HL-60 (cell line): ENCODE measurements at regions not wholly inside any gene's neighbourhood (a gene's known extent, or its start where the extent isn't known, plus 50 kb on each side); places are given as distances from the start of the nearest gene placed in this dataset.

Source experiments
- GABPA ChIP-seq: IDR thresholded peaks from 2 replicates; pipeline ENCODE4 v1.6.1; 2012; ENCODE audit warnings: low read depth
- TF ChIP-seq, protein P1 (sequence below): IDR thresholded peaks from one replicate; pipeline ENCODE4 v1.5.1; 2011; ENCODE audit warnings: low read length, control low read depth, inconsistent platforms; ENCODE audit not compliant: insufficient read depth
- TF ChIP-seq, protein P2 (sequence below): IDR thresholded peaks from 2 replicates; pipeline ENCODE4 v1.6.1; 2012; ENCODE audit warnings: low read depth; ENCODE audit not compliant: insufficient replicate concordance

DNA sequence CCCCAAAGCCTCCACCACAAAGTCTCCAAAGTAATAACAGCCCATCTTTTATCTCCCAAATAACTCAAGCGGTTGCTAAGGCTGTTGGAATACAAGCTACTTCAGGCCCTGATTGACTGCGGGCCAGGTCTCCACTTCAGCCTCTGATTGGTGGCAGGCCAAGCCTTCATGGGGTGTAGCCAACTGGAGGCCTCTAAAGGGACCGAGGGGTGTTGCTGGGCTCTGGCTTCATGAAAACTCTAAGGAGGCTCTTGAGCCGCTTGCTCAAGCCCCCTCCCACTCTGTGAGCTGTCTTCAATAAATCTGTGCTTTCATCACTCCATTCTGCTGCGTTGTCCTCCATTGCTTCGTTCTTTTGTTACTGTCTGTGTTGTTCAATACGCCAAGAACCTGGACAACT, 487.2 kb downstream of the XYLT1 start:
- TF ChIP-seq, protein P1, sequence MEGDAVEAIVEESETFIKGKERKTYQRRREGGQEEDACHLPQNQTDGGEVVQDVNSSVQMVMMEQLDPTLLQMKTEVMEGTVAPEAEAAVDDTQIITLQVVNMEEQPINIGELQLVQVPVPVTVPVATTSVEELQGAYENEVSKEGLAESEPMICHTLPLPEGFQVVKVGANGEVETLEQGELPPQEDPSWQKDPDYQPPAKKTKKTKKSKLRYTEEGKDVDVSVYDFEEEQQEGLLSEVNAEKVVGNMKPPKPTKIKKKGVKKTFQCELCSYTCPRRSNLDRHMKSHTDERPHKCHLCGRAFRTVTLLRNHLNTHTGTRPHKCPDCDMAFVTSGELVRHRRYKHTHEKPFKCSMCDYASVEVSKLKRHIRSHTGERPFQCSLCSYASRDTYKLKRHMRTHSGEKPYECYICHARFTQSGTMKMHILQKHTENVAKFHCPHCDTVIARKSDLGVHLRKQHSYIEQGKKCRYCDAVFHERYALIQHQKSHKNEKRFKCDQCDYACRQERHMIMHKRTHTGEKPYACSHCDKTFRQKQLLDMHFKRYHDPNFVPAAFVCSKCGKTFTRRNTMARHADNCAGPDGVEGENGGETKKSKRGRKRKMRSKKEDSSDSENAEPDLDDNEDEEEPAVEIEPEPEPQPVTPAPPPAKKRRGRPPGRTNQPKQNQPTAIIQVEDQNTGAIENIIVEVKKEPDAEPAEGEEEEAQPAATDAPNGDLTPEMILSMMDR, result no peak
- TF ChIP-seq, protein P2, sequence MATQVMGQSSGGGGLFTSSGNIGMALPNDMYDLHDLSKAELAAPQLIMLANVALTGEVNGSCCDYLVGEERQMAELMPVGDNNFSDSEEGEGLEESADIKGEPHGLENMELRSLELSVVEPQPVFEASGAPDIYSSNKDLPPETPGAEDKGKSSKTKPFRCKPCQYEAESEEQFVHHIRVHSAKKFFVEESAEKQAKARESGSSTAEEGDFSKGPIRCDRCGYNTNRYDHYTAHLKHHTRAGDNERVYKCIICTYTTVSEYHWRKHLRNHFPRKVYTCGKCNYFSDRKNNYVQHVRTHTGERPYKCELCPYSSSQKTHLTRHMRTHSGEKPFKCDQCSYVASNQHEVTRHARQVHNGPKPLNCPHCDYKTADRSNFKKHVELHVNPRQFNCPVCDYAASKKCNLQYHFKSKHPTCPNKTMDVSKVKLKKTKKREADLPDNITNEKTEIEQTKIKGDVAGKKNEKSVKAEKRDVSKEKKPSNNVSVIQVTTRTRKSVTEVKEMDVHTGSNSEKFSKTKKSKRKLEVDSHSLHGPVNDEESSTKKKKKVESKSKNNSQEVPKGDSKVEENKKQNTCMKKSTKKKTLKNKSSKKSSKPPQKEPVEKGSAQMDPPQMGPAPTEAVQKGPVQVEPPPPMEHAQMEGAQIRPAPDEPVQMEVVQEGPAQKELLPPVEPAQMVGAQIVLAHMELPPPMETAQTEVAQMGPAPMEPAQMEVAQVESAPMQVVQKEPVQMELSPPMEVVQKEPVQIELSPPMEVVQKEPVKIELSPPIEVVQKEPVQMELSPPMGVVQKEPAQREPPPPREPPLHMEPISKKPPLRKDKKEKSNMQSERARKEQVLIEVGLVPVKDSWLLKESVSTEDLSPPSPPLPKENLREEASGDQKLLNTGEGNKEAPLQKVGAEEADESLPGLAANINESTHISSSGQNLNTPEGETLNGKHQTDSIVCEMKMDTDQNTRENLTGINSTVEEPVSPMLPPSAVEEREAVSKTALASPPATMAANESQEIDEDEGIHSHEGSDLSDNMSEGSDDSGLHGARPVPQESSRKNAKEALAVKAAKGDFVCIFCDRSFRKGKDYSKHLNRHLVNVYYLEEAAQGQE, result no peak
- TF ChIP-seq GABPA, result no peak
